ENCODE measurements at regions not wholly inside any gene's neighbourhood (a gene's known extent, or its start where the extent isn't known, plus 50 kb on each side); places are given as distances from the start of the nearest gene placed in this dataset.

DNA sequence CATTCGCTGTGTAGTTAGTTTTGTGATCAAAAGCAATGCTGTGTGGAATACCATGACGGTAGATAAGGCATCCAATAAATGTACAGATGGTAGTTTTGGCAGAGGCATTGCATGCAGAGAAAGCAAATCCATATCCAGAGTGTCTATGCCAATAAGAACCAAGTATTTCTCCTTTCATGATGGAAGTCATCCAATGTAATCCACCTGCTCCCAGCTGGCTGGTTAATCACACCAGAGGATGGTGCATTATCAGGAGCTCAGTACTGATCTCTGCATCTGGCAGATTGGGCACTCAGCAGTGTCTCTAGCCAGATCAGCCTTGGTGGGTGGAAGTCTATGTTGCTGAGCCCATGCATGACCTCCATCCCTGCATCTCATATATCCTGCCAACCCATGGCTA is 677.7 kb upstream of the NECTIN3 start (continued):
- no peak for TF ChIP-seq PBX3 (IDR thresholded peaks at IDR 0.05; ENCODE audit: insufficient replicate concordance, low read depth, low read length)
- TF ChIP-seq CUX1 (IDR thresholded peaks at IDR 0.05; ENCODE audit: insufficient replicate concordance, low read depth, low read length): no peak

DNA sequence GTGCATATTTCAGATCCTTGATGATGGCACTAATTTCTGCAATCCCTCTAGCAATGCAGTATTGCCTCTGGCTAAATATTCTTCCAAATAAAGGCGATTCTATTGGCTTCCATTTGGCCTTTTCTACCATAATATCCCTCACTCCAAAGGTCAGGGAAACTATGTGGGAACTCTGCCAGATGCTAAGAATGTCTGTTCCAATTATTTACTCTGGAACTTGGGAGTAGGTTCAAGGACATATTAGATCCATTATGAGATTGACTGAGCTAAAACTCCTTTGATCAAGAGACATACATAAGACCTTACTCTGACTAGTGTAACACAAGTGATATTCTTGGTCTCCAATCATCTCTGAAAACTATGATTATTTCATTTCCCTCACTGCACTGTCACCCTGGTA is 674.5 kb upstream of the NECTIN3 start:
- POLR2A ChIA-PET: no interaction called here
- in situ Hi-C loops (cut with MboI): no loop called here
- TF ChIP-seq E2F4 (IDR thresholded peaks at IDR 0.05; ENCODE audit: low read depth, low read length) (no peak), HCFC1 (IDR thresholded peaks at IDR 0.05; ENCODE audit: low read length) (no peak), TCF12 (IDR thresholded peaks at IDR 0.05; ENCODE audit: low read depth, low read length) (no peak), LARP7 (IDR thresholded peaks at IDR 0.05) (no peak), JUND (IDR thresholded peaks at IDR 0.05; ENCODE audit: low read depth, low read length) (no peak), SMAD5 (IDR thresholded peaks at IDR 0.05; ENCODE audit: low read depth) (no peak), REST (IDR thresholded peaks at IDR 0.05; ENCODE audit: low read depth, low read length) (no peak), FOXM1 (IDR thresholded peaks at IDR 0.05; ENCODE audit: low read depth, low read length) (no peak), TCF7 (IDR thresholded peaks at IDR 0.05; ENCODE audit: borderline replicate concordance) (no peak), IKZF2 (IDR thresholded peaks at IDR 0.05) (no peak), POLR2AphosphoS2 (IDR thresholded peaks at IDR 0.05; ENCODE audit: low read depth, low read length) (no peak), PML (IDR thresholded peaks at IDR 0.05; ENCODE audit: low read length) (no peak)

More for the DNA sequence above, 674.5 kb upstream of the NECTIN3 start:
- H3K79me2 ChIP-seq (ENCODE audit: control insufficient read depth, insufficient read depth, low read length): no peaks in the 10 kb centered on the region
- DNase-seq (ENCODE audit: low read depth, low spot score) (no peak), ATAC-seq (no peak), FAIRE-seq (no peak)
- H2AFZ ChIP-seq (ENCODE audit: control insufficient read depth, low read depth, low read length): no peak overlapping the region
- H3K36me3 ChIP-seq (ENCODE audit: control insufficient read depth in 2 of 2, insufficient read depth in 2 of 2, low read length in 1 of 2): no peaks in the 10 kb centered on the region
- H3K4me2 ChIP-seq (ENCODE audit: control insufficient read depth, insufficient read depth): no peak overlapping the region
- intact Hi-C loops (cut with micrococcal nuclease; ENCODE audit: unreplicated experiment): no loop called here
- BruUV-seq (replicated peaks): no TSS peak
- ChIA-PET SMC1A (ENCODE audit: uncharacterized antibody, unreplicated experiment) (no interaction called here), CTCF (no interaction called here), RAD21 (ENCODE audit: unreplicated experiment) (no interaction called here)
- no peaks in the 10 kb centered on the region for H3K9me3 ChIP-seq (replicated peaks; ENCODE audit: control insufficient read depth, insufficient read depth, low read length)
- H3K27ac ChIP-seq (ENCODE audit: control insufficient read depth, insufficient read depth): no peak overlapping the region
- WGBS (ENCODE audit: insufficient coverage, insufficient replicate concordance, low lambda C conversion rate, missing lambda C conversion rate): 0% methylated on average over 1 of the region's 1 CpG
- no peaks in the 10 kb centered on the region for H4K20me1 ChIP-seq (ENCODE audit: control insufficient read depth, insufficient read depth)
- no peak overlapping the region for H3K4me3 ChIP-seq
- H3K9ac ChIP-seq (ENCODE audit: control insufficient read depth, insufficient read depth, low read length): no peak overlapping the region
- H3K27me3 ChIP-seq (replicated peaks in 1 of 2; ENCODE audit: control insufficient read depth in 2 of 2, insufficient read depth in 2 of 2, low read length in 1 of 2): no peaks in the 10 kb centered on the region
- no peaks in the 10 kb centered on the region for H3K4me1 ChIP-seq (ENCODE audit: control insufficient read depth, insufficient read depth, low read length)

All from GM12878 (cell line).